ENCODE measurements at regions not wholly inside any gene's neighbourhood (a gene's known extent, or its start where the extent isn't known, plus 50 kb on each side); places are given as distances from the start of the nearest gene placed in this dataset.
"Not testable (repeated sequence)": the region's sequence is repeated elsewhere in the genome, so short reads cannot be mapped to it uniquely, and the experiment has no call there.

DNA sequence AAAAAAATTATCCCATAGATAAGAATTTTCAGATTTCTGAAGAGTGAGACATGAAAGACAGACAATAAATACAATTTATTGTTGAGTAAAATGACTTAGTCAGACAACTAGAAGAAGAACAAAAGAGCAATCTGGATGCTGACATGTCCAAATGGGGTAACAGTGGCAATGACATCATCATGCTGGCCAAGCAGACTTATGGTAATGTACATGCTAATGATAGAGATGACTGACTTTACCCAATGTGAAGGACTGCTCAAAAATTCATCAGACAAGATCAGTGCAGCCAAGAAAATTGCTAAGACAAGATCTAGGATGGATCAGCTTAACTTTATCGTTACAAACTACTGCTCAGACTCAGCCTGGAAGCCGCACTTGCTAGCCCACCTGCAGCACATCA lies 70.5 kb upstream of the SRD5A2 start:
- no peak for DNase-seq
- no peaks in the 10 kb centered on the region for H3K36me3 ChIP-seq
- TF ChIP-seq, protein P1, sequence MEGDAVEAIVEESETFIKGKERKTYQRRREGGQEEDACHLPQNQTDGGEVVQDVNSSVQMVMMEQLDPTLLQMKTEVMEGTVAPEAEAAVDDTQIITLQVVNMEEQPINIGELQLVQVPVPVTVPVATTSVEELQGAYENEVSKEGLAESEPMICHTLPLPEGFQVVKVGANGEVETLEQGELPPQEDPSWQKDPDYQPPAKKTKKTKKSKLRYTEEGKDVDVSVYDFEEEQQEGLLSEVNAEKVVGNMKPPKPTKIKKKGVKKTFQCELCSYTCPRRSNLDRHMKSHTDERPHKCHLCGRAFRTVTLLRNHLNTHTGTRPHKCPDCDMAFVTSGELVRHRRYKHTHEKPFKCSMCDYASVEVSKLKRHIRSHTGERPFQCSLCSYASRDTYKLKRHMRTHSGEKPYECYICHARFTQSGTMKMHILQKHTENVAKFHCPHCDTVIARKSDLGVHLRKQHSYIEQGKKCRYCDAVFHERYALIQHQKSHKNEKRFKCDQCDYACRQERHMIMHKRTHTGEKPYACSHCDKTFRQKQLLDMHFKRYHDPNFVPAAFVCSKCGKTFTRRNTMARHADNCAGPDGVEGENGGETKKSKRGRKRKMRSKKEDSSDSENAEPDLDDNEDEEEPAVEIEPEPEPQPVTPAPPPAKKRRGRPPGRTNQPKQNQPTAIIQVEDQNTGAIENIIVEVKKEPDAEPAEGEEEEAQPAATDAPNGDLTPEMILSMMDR (IDR thresholded peaks at IDR 0.05; ENCODE audit: low read depth, low read length), result no peak
- no peaks in the 10 kb centered on the region for H3K9me3 ChIP-seq (ENCODE audit: severe bottlenecking)
- H3K27me3 ChIP-seq (ENCODE audit: insufficient read depth, low read depth, severe bottlenecking), result peaks cover 78% of the 10 kb centered on the region
- no peak overlapping the region for H3K4me3 ChIP-seq (ENCODE audit: low read depth, low read length)
- no peak overlapping the region for H3K27ac ChIP-seq

DNA sequence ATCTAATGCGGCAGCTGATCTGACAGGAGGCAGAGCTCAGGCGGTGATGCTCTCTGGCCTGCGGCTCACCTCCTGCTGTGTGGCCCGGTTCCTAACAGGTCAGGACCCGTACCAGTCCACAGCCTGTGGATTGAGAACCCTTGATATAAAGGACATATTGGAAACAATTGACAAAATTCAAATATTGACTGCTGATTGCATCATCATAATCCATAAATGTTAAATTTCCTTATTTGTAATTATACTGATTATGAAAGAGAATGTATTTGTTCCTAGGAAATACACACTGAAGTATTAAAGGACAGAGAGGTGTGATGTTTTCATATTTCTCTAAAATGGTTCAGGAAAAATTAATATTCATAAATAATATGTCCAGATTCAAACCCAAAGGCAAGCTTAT lies 63.8 kb upstream of the SRD5A2 start:
- TF ChIP-seq, protein P1 (IDR thresholded peaks at IDR 0.05; ENCODE audit: low read depth, low read length), result no peak
- H3K27ac ChIP-seq, result no peak overlapping the region
- H3K4me3 ChIP-seq (ENCODE audit: low read depth, low read length), result no peak overlapping the region
- no peaks in the 10 kb centered on the region for H3K36me3 ChIP-seq
- no peaks in the 10 kb centered on the region for H3K9me3 ChIP-seq (ENCODE audit: severe bottlenecking)
- H3K27me3 ChIP-seq (ENCODE audit: insufficient read depth, low read depth, severe bottlenecking), result peaks cover 21% of the 10 kb centered on the region
- no peak for DNase-seq

DNA sequence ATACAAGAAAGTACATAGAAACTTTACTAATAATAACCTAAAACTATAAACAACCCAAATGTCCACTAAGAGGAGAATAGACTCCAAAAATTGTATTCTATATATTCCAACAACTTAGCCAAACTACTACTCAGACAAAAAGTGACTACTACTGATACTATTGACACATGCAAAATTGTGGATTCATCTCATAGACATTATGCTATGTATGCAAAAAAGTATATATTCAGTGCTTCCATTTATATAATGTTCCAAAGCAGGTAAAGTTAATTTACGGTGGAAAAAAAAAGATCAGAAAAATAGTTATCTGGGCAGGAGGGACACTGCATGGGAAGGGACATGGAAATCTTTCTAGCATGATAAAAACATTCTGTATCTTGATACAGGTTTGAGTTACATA lies 62.0 kb upstream of the SRD5A2 start:
- DNase-seq, result no peak
- H3K27me3 ChIP-seq (ENCODE audit: insufficient read depth, low read depth, severe bottlenecking), result peaks cover 17% of the 10 kb centered on the region
- no peak overlapping the region for H3K4me3 ChIP-seq (ENCODE audit: low read depth, low read length)
- no peaks in the 10 kb centered on the region for H3K36me3 ChIP-seq
- TF ChIP-seq, protein P1 (IDR thresholded peaks at IDR 0.05; ENCODE audit: low read depth, low read length), result no peak
- H3K9me3 ChIP-seq (ENCODE audit: severe bottlenecking), result no peaks in the 10 kb centered on the region
- no peak overlapping the region for H3K27ac ChIP-seq

DNA sequence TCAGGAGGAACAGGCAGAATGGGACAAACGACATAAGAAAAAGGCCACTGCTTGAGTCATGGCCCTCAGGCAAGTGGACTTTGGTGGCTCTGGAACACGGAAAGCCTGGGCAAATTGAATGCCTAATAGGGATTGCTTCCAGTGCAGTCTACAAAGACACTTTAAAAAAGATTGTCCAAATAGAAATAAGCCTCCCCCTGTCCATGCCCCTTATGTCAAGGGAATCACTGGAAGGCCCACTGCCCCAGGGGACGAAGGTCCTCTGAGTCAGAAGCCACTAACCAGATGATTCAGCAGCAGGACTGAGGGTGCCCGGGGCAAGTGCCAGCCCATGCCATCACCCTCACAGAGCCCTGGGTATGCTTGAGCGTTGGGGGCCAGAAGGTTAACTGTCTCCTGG lies 51.5 kb upstream of the SRD5A2 start:
- not testable (repeated sequence) for H3K4me3 ChIP-seq (ENCODE audit: low read depth, low read length); H3K27ac ChIP-seq; DNase-seq; H3K9me3 ChIP-seq (ENCODE audit: severe bottlenecking); H3K36me3 ChIP-seq
- peaks cover 24% of the 10 kb centered on the region for H3K27me3 ChIP-seq (ENCODE audit: insufficient read depth, low read depth, severe bottlenecking)
